ENCODE measurements at regions not wholly inside any gene's neighbourhood (a gene's known extent, or its start where the extent isn't known, plus 50 kb on each side); places are given as distances from the start of the nearest gene placed in this dataset.
"Not testable (repeated sequence)": the region's sequence is repeated elsewhere in the genome, so short reads cannot be mapped to it uniquely, and the experiment has no call there.

- no peak for FAIRE-seq
- H3K4me1 ChIP-seq: peaks cover 0 to 4% (median 0%) of the 10 kb centered on the region in 3 donors
Observed at GRCh38 chr12:67091678-67092077, 177.5 kb upstream of the CAND1 start.

GRCh38 chr12:67092934-67093333 is 176.2 kb upstream of the CAND1 start:
- 76 to 83% methylated on average over 2 of the region's 2 CpGs for WGBS, 2 donors
- FAIRE-seq; H3K4me3 ChIP-seq; DNase-seq; H3K36me3 ChIP-seq; intact Hi-C loops (cut with DNase I); H3K27me3 ChIP-seq; H3K27ac ChIP-seq; ATAC-seq; H3K9me3 ChIP-seq; H3K4me1 ChIP-seq: not testable (repeated sequence)

More at GRCh38 chr12:67091678-67092077, 177.5 kb upstream of the CAND1 start:
- Histone ChIP-seq H3K27me3 (no peaks in the 10 kb centered on the region), H3K27ac (no peak overlapping the region), H3K4me3 (no peak overlapping the region), H3K9me3 (no peaks in the 10 kb centered on the region), H3K36me3 (no peaks in the 10 kb centered on the region)
- no peak for DNase-seq
- WGBS, 2 donors: 83 to 88% methylated on average over 1 of the region's 1 CpG
- no peak for ATAC-seq
- intact Hi-C loops (cut with DNase I): no loop called here
- TF ChIP-seq CTCF (IDR thresholded peaks at IDR 0.05): no peak

GRCh38 chr12:67096533-67097318 is 172.4 kb upstream of the CAND1 start:
- Histone ChIP-seq H3K36me3 (no peaks in the 10 kb centered on the region), H3K4me3 (no peak overlapping the region), H3K4me1 (no peaks in the 10 kb centered on the region), H3K27me3 (no peaks in the 10 kb centered on the region), H3K9me3 (no peaks in the 10 kb centered on the region), H3K27ac (no peak overlapping the region)
- WGBS, 2 donors: 56 to 71% methylated on average over 2 of the region's 2 CpGs
- intact Hi-C loops (cut with DNase I): no loop called here
- no peak for FAIRE-seq
- no peak for DNase-seq
- TF ChIP-seq CTCF (IDR thresholded peaks at IDR 0.05): no peak
- peak in 1 of 4 donors; percentile 79 for ATAC-seq

- Histone ChIP-seq H3K4me1 (no peaks in the 10 kb centered on the region), H3K27me3 (no peaks in the 10 kb centered on the region), H3K27ac (no peak overlapping the region), H3K36me3 (no peaks in the 10 kb centered on the region), H3K9me3 (no peaks in the 10 kb centered on the region), H3K4me3 (no peak overlapping the region)
- TF ChIP-seq CTCF (IDR thresholded peaks at IDR 0.05): no peak
- no peak for ATAC-seq
- no peak for FAIRE-seq
- DNase-seq: no peak
- intact Hi-C loops (cut with DNase I): no loop called here
- WGBS, 2 donors: 69 to 75% methylated on average over 3 of the region's 3 CpGs
Observed at GRCh38 chr12:67099858-67100257, 169.3 kb upstream of the CAND1 start.

- ATAC-seq (no peak), DNase-seq (no peak), FAIRE-seq (no peak)
- H3K36me3 ChIP-seq: no peaks in the 10 kb centered on the region
- no peak overlapping the region for H3K4me3 ChIP-seq
- TF ChIP-seq CTCF (IDR thresholded peaks at IDR 0.05): no peak
- no peak overlapping the region for H3K27ac ChIP-seq
- no peaks in the 10 kb centered on the region for H3K9me3 ChIP-seq
- no peaks in the 10 kb centered on the region for H3K27me3 ChIP-seq
- intact Hi-C loops (cut with DNase I): no loop called here
- no peaks in the 10 kb centered on the region for H3K4me1 ChIP-seq
- WGBS, 2 donors: 60 to 68% methylated on average over 1 of the region's 1 CpG
Observed at GRCh38 chr12:67103521-67103920, 165.6 kb upstream of the CAND1 start.
